ENCODE measurements at regions not wholly inside any gene's neighbourhood (a gene's known extent, or its start where the extent isn't known, plus 50 kb on each side); places are given as distances from the start of the nearest gene placed in this dataset.
"Not testable (repeated sequence)": the region's sequence is repeated elsewhere in the genome, so short reads cannot be mapped to it uniquely, and the experiment has no call there.

GRCh38 chr1:65550306-65551010 lies 130.0 kb downstream of the LEPR start:
- not testable (repeated sequence) for TF ChIP-seq CTCF, POLR2A (IDR thresholded peaks at IDR 0.05)

Data from heart left ventricle (tissue), 13 donors.